GM18520 (cell line): ENCODE measurements at regions not wholly inside any gene's neighbourhood (a gene's known extent, or its start where the extent isn't known, plus 50 kb on each side); places are given as distances from the start of the nearest gene placed in this dataset.

Experiments used
- ATAC-seq: cut with Tn5 transposase; IDR thresholded peaks from one replicate; pipeline ENCODE4 v1.9.1; 2021; ENCODE audit not compliant: unreplicated experiment

GRCh38 chr4:178244785-178245184, 802.5 kb upstream of the AGA start:
- no peak for ATAC-seq

- no peak for ATAC-seq
Measured at GRCh38 chr4:178255172-178255571, 812.9 kb upstream of the AGA start.

- ATAC-seq, result no peak
Measured at GRCh38 chr4:178258603-178259002, 816.4 kb upstream of the AGA start.

- ATAC-seq, result no peak
Measured at GRCh38 chr4:178259566-178259965, 817.3 kb upstream of the AGA start.

GRCh38 chr4:178264001-178264400, 821.8 kb upstream of the AGA start:
- ATAC-seq, result no peak

- no peak for ATAC-seq
Measured at GRCh38 chr4:178271386-178271785, 829.1 kb upstream of the AGA start.

GRCh38 chr4:178273168-178273567, 830.9 kb upstream of the AGA start:
- no peak for ATAC-seq

- no peak for ATAC-seq
Measured at GRCh38 chr4:178275671-178276360, 833.6 kb upstream of the AGA start.

GRCh38 chr4:178280362-178280761, 838.1 kb upstream of the AGA start:
- ATAC-seq, result no peak

- no peak for ATAC-seq
Measured at GRCh38 chr4:178288462-178288861, 846.2 kb upstream of the AGA start.

GRCh38 chr4:178293601-178294000, 851.4 kb upstream of the AGA start:
- no peak for ATAC-seq

GRCh38 chr4:178296669-178297068, 854.4 kb upstream of the AGA start:
- no peak for ATAC-seq

- ATAC-seq, result no peak
Measured at GRCh38 chr4:178306565-178306964, 864.3 kb upstream of the AGA start.

- ATAC-seq, result no peak
Measured at GRCh38 chr4:178309890-178310289, 867.7 kb upstream of the AGA start.

GRCh38 chr4:178311997-178312396, 869.8 kb upstream of the AGA start:
- ATAC-seq, result no peak

GRCh38 chr4:178314287-178314686, 872.0 kb upstream of the AGA start:
- no peak for ATAC-seq

- ATAC-seq, result no peak
Measured at GRCh38 chr4:178316211-178316610, 874.0 kb upstream of the AGA start.

GRCh38 chr4:178320003-178320402, 877.8 kb upstream of the AGA start:
- no peak for ATAC-seq

- ATAC-seq, result no peak
Measured at GRCh38 chr4:178322524-178323183, 880.4 kb upstream of the AGA start.

GRCh38 chr4:178329226-178329872, 887.1 kb upstream of the AGA start:
- no peak for ATAC-seq

- no peak for ATAC-seq
Measured at GRCh38 chr4:178333355-178333754, 891.1 kb upstream of the AGA start.

- no peak for ATAC-seq
Measured at GRCh38 chr4:178339769-178340168, 897.5 kb upstream of the AGA start.
